Activated T-cell treated with anti-CD3 and anti-CD28 coated beads for 24 hours (primary cell): ENCODE measurements at regions not wholly inside any gene's neighbourhood (a gene's known extent, or its start where the extent isn't known, plus 50 kb on each side); places are given as distances from the start of the nearest gene placed in this dataset.

ENCODE experiments used
- DNase-seq: peaks from one replicate; pipeline ENCODE4 v3.0.0-alpha.2; 2020; ENCODE audit warnings: low read depth

DNA sequence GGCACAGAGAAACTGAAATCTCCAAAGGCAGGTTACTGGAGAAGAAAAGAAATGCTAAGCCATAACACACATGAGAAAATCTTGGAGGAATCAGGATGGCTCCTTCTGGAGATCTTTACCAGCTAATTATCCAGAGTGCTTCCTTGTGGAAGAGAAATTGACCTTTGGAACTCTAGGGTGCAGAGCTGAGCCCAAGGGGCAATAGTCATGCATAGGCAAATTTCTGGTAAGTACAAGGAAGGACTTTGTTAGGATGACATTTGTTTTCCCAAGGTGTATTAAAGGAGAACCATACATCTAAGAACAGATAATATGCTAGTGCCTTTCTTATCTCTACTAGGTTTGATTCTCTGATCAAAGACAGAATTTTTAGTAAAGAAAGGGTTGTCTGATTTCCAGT, 670.6 kb downstream of the DHX35 start:
- no peak for DNase-seq

DNA sequence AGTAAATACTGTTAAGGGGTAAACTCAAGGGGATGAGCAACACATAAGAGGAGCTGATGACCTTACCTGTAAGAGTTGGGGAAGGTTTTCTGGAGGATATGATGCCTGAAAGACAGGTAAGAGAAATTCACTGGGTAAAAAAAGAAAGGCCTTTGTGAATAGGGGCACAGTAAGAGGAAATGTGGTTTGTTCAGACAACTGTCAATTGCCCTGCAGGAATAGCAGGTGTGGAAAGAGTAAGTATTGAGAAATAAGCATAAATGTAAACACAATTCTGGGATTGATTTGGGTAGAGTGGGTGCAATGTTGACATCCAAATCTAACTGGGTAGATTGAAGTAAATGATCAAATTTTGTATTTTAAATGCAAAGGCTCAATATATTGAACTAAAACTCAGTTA, 670.0 kb downstream of the DHX35 start:
- no peak for DNase-seq

DNA sequence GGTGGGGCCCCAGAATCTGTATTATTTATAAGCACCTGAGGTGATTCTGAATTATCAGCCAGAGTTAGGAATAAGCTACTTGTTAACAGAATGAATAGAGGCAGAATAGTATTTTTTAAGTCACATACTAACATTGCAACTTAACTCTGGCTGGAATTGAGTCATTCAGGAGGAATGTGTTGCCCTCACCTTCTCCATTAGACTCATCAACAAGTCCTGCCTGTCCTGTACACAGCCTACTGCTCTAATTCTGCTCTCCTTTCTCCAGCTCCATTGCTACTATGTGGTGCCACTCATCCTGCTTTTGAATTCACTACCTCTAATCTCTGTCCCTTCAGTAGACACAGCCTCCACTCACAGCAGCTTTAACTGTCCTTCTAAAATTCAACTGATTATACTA, 669.4 kb downstream of the DHX35 start:
- DNase-seq: no peak

DNA sequence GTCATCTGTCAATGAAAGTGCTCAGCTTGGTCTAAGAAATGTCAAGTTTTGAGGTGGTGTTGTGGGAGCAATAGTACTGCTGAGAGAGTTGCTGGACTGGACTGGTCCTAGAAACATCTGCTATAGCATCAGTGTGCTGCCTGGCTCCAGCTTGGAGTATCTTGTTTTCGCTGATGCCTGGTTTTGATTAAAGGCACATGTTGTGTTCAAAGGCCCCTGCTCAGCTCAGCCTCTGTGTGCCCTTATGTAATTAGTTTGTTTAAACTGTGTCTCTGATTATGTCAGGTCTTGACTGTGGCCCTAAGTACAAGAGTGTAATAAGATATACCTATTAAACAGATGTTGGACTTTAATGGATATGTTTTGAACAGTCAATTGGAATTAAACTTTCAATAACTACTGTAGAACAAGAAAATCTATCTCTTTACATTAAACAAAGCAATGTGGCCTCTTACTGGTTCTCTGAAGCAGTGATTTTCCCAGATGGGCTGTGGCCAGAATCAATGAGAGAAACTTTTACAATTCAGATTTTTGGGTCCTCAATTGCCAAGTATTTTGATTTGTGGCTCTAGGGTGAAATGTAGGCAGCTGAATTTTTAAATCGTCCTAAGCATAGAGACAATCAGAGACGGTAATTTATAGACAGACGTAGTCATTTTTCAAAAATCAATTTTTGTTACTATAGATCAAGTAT, 668.2 kb downstream of the DHX35 start:
- DNase-seq: no peak

DNA sequence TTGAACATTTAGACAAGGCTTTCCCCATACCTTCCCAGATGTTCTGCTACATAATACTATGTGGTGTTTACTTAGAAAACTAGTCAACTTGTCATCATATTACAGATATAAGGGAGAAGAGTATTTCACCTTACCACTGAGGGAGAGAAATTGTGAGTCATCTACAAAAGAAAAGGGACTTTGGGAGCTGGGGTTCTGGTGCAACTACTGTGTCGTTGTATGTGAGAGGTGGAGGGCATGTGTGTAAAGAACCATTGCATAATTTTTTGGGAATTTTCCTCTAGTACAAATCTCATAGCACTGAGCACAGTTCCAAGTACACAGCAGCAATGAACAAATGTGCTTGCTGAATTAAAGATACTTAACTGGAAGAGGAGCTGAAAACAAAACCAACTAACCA, 665.6 kb downstream of the DHX35 start:
- no peak for DNase-seq

DNA sequence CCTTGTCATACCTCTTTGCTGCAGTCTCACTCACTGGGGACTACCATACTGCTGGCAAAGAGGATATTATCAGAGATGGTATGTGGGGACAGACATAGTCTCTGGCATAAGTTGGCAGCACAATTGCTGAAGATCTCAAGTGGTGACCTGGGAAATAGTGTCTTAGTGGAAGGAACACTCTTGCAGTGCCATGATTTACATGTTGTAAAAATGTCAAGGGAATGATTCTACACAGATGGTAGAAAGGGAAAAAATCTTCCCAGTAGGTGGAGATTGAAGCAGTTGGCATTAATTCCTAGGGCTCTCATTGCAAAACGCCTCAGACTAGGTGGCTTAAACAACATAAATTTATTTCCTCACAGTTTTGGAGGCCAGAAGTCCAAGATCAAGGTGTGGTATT, 662.2 kb downstream of the DHX35 start:
- no peak for DNase-seq

DNA sequence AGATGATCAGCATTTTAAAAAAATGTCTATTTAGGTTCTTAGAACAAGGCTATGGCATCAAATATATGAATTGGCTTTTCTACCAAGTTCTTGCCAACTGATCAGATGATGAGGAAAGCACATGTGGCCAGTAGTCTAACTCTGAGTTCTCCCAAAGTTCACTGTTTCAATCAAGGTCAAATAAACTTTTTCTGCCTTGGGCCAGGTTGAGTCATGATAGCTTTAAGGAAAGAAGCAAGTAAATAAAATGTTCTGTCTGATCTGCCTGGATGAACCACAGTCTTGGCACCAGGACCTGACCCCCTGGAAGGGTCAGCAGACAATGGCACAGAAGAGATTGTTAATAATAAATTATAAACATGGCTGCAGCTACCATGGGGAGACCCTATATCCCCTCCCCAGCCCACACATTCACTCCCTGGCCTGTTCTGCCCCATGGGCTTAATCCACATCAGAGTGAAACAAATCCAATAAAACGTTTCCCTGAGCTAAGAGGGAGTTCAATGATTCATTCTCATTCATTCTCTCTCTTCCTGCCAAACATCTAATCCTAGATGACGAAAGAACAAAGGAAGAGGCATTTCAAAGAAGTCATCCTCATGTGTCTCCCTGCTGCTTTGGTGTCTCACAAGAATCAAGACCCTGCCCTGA, 661.6 kb downstream of the DHX35 start:
- DNase-seq: no peak

DNA sequence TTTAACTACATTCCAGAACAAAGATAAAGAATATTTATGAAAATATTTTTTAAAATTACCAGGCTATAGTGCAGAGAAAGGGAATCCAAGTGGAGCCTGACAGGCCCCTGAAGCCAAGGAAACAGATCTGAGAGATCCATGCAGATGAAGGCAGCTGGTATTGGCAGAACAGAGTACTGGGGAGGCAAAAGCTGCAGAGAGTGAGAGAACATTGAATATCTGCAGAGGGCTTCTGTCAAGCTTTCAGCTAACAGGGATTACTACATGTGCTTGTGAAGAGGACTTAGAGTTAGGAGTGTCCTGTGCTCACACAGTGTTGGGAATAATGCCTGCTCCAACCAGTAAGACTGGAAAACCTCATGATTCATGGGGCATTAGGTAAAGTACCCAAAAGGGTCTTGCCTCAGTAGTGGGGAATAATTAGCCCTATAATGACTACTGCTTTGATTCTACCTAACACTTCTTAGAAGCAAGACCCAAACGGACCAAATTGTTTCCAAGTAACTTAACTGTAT, 657.2 kb downstream of the DHX35 start:
- DNase-seq: no peak

DNA sequence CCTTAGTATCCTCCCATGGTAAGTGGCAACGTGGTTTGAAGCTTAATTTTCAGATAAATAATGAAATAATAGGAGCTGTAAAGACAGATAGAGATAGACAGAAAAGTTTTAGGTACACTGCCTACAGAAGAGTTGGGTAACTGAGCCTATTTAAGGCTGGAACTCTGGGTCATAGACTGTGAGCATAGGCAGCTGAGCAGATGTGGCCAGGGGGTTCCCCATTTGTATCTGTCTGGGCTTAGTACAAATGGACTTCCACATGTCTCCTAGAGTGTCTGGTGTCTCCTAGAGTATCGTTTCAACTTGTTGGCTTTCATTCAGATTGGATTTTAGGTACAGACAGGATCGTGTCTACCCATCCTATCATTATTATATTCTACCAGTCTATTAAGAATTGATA, 649.8 kb downstream of the DHX35 start:
- DNase-seq: no peak

DNA sequence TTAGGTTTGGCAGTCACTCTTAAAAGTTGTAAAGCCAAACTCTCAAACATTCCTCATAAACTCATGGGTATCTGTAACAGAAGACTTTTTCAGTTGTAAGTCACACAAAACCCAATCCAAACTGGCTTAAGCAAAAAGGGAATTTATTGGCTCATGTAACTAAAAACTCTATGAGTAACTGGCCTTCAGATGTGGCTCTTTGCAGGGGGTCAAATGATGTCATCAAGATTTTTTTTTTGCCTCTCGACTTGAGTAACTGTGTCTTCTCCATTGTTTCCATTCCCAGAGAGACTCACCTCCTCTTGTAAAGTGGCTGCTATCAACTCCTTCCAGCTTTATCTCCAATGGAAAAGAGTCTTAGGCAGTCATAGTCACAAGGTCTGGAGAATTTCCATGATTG, 645.0 kb downstream of the DHX35 start:
- no peak for DNase-seq

DNA sequence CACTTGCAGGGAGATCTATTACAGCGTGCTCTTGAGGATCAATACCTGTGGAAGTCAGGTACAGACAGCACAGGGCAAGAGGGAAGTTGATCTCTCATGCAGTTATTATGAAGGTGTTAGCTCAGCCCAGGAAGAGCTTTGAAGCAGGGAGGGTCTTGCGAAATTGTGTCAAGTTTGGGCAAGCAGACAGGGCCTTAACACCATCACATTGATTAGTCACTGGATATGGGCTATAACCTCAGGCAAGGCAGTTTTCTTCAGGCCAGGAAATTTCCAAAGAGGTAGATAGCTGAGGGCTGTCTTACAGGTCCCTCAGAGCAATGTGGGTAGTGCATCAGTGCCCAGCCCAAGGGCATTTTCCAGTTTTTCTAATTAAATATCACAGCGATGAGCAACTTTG, 643.8 kb downstream of the DHX35 start:
- DNase-seq: no peak

DNA sequence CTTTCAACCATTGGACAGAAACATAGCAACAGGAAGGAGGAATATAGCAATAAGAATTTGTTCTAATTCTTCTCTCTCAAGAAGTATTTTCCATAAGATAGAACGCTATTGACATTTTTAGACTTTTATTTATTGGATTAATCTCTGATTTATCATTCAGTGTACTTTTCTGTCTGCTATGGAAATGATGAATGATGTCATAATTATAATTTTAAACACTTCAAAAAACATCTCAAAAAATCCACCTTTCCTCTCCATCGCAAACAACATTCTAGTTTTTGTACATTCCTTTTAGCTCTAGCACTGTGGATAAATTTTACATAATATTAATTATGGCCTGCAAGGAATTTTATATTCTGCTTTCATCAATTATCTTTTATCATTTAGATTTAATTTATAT, 643.2 kb downstream of the DHX35 start:
- no peak for DNase-seq

DNA sequence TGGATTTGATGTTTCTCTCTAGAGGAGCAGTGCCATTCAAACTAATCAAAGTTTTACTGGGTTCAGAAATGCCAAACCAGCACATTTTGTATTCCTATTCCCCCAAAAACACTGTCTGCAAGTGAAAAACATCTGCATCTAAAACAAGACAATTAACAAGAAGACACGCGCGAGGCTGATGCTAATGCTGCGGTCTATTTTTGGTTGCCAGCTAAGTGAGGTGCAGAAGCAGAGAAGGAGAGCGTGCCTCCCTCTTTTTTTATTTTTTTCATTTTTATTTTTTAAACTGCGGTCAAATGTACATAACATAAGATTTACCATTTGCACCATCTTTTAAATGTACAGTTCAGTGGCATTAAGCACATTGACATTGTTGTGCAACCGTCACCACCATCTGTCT, 641.1 kb downstream of the DHX35 start:
- no peak for DNase-seq

DNA sequence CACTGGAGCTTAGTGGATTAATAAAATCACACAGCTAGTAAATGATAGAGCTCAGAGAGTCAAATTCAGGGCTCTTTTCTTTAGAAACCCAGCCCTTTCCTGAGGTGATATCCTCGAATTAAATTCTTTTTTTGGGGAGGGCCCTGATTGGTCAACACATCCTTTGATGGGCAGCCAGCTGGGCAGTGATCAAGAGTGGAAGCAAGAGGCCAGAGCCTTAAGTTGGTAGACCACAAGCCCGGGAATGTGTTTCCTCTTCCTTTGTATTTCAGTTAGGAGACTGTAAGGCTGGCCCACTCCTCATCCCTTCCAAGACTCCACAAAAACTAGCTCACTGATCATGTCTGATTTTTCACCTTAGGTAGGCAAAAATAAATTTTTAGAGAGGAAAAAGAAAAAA, 640.5 kb downstream of the DHX35 start:
- no peak for DNase-seq

DNA sequence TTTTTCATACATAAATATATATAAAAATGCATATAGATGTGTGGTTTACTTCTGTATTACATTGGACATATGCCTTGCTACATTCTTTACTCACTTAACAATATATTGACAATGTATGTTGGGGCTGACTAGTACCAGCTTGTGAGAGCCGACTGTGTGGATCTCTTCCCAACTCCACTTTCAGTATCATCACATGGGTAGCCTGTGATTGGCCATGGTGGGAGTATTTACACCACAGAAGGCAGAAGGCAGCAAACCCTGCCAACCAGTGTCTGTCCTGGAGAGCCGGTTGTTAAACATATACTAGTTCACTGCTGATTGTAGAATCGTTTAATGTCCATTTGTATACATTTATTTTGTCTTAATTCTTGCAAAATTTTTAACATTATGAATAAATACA, 638.7 kb downstream of the DHX35 start:
- no peak for DNase-seq

DNA sequence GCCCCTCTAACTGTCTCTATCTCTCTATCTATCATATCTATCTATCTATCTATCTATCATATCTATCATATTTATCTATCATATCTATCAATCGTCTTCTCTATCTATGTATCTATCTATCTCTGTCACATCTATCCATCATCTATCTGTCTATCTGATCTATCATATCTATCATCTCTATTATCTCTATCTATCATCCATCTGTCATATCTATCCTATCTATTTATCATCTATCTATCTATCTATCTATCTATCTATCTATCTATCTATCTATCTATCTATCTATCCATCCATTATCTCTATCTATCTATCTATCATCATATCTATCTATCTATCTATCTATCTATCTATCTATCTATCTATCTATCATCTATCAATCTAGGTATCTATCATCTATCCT, 638.0 kb downstream of the DHX35 start:
- no peak for DNase-seq

DNA sequence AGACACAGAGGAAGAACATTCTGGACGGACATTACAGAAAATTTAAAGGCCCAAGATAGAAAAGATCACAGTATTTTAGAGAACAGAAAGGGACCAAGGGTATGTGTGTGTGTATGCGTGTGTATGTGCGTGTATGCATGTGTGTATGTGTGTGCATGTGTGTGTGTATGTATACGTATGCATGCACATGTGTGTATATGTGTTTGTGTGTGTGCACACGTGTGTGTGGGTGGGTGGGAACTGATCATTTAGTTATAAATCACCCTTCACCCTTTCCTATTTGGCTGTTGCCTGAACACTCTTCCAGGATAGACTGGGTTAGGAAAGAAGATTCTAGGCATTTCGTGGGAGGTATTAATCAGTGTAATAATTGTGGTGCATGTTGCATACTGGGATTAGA, 634.4 kb downstream of the DHX35 start:
- DNase-seq: no peak

DNA sequence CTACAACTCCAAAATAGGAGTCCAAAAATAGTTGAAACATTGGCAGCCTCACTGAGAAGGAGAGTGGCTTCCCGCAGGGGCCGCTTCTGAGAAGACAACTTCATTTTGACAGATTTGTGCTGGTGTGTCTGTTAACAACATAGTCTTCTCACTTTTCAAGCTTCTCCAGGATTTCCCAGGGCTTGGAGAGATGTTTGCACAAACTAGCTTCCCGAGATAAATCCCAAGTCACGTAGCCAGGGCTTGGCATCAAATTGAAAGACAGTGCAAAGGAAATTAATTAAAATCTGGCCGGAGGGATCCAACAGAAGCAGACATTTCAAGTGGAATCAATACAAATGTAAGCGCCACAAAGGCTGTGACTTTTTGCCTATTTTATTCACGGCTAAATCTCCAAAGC, 630.2 kb downstream of the DHX35 start:
- no peak for DNase-seq

DNA sequence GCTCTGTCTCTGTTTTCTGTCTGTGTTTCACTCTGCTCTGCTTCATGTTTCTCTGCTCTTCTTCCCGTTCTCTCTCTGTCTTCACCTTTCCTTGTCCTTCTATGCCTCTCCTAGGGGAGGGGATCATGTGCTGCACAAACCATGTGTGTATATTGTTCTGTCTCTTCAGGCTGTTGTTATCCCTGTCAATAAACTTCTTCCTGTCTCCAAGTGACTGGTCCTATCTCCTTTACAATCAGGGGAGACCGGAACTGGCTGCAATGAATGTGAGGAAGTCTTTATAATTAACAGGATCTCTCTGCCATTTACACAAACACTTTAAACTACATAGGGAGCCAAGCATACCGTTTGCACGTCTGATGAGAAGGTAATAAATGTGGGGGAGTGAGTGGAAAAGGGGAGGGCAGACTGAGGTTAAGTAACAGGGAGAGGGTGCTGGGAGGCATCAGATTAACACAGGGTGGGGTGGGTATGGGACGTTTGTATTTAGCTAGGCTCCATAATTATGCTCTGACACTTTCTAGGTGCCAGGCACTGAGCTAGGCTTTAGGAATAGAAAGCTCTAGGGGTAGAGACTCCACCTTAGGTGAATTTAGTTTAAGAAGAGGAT, 626.1 kb downstream of the DHX35 start:
- DNase-seq: no peak

DNA sequence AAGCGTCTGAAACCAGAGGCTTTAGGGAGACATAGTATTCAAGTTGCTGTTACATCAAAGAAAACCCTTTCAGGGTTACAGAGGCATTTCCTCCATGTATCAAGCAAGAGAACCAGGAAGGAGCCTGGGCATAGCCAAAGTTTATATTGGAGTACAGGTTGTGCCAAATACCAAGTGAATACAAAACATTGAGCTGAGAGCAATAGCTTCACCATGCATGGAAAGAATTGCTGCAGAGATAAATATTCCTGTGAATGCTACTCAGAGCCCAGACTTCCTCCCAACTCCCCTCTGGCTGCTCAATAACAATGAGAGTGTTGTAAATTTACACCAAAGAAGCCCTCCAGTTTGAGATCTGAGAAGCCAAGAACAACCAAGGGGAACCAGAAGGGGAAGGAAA, 618.9 kb downstream of the DHX35 start:
- DNase-seq: no peak

DNA sequence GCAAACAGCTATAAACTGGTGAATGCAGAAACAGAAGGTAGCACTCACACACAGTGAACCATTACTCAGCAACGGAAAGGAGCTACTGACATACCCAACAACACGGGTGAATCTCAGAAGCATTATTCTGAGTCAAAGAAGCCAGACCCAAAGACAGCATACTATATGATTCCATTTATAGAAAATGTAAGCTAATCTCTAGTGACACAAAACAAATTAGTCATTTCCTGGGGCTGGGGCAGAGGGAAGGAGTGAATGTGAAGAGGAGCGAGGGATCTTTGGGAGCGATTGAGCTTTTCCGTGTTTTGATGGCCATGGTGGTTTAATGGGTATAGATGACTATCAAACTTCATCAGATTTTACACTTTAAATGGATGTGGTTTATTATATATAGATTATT, 614.6 kb downstream of the DHX35 start:
- DNase-seq: no peak

DNA sequence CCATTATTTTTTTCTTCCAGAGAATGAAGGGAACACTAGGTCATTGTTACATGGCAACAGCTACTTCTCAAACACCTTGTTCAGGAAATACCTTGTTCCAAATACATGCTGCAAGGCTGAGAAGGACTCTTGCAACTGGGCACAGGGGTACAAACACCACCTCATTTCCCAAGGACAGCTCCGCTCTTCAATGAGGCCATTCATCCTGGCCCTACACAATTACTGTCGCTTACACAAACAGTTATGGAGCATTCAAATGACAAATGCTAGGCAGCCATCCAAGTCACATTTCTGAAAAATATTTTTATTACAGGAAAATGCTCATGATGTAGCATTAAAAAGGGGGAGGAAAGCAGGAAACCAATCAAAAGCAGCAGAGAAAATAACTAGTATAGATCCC, 611.9 kb downstream of the DHX35 start:
- no peak for DNase-seq

DNA sequence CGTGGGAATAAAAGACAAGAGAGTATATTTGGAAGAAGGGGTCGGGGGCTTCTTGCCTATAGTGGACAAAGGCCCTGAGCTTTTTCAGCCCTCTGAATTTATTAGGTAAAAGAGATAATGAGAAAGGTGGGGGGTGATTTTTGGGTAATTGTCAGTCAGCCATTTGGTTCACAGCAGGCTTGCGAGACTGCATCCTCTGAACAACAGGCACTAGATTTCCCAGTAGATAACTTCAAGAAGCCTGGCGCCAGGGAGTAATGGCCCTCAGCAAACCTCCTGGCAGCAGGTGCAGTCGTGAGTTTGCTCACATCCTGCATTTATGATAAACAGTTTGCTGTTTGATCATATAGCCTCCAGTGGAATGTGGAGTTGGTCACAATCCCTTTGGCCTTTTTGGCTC, 609.0 kb downstream of the DHX35 start:
- no peak for DNase-seq

DNA sequence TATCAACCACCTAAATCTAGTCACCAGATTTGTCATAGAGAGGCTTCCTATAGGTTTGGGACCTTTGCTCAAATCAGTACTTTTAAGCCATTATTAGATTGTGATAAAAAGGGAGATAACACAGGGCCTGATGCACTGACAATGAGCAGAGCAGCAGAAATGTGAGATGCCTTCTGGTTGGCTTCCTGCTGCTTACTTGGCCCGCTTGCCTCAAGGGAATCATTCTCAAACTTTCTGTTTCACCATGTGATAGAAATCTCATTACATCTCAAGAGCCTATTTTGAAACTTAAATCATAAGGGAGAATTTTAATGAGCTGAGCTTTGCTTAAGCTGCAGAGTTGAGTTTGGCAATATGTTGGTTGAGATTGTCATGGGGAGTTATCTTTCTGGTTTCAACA, 606.0 kb downstream of the DHX35 start:
- no peak for DNase-seq
